ENCODE measurements at regions not wholly inside any gene's neighbourhood (a gene's known extent, or its start where the extent isn't known, plus 50 kb on each side); places are given as distances from the start of the nearest gene placed in this dataset.

- Histone ChIP-seq H4K20me1 (replicated peaks; ENCODE audit: control insufficient read depth, insufficient read depth, low read length) (no peaks in the 10 kb centered on the region), H2AFZ (ENCODE audit: low read depth, low read length) (no peak overlapping the region), H3K79me2 (ENCODE audit: control insufficient read depth, insufficient read depth, low read length) (no peaks in the 10 kb centered on the region), H3K27ac (ENCODE audit: extremely low read depth, low read depth, low read length) (no peak overlapping the region), H3K9ac (ENCODE audit: insufficient read depth in 1 of 2, low read depth in 2 of 2, low read length in 2 of 2) (no peak overlapping the region), H3K27me3 (ENCODE audit: control insufficient read depth in 2 of 2, insufficient read depth in 2 of 2, low read length in 2 of 2) (peaks cover 0 to under 1% of the 10 kb centered on the region in 2 experiments; a peak in 1 of 5 replicates), H3K36me3 (ENCODE audit: control insufficient read depth, insufficient read depth, low read length) (no peaks in the 10 kb centered on the region), H3K4me3 (no peak overlapping the region), H3K4me2 (ENCODE audit: insufficient read depth, low read length) (no peak overlapping the region), H3K9me3 (replicated peaks; ENCODE audit: control insufficient read depth, insufficient read depth, low read depth, low read length) (no peaks in the 10 kb centered on the region), H3K4me1 (replicated peaks in 1 of 2; ENCODE audit: control insufficient read depth in 2 of 2, insufficient read depth in 2 of 2, low read length in 2 of 2) (no peaks in the 10 kb centered on the region), H3K9me1 (ENCODE audit: control insufficient read depth, insufficient read depth, low read length) (no peaks in the 10 kb centered on the region)
- TF ChIP-seq MAFK (IDR thresholded peaks at IDR 0.05; ENCODE audit: low read length) (no peak), PURB (CRISPR knock-in tag; IDR thresholded peaks at IDR 0.05; ENCODE audit: low read depth) (no peak), RNF2 (IDR thresholded peaks at IDR 0.05) (no peak), NR2F6 (CRISPR knock-in tag; IDR thresholded peaks at IDR 0.05) (no peak), MLX (CRISPR knock-in tag; conservative IDR thresholded peaks at IDR 0.05) (no peak), ZNF23 (CRISPR knock-in tag; IDR thresholded peaks at IDR 0.05) (no peak), ZNF584 (CRISPR knock-in tag; IDR thresholded peaks at IDR 0.05; ENCODE audit: low read depth) (no peak)
- TF ChIP-seq, protein P1, sequence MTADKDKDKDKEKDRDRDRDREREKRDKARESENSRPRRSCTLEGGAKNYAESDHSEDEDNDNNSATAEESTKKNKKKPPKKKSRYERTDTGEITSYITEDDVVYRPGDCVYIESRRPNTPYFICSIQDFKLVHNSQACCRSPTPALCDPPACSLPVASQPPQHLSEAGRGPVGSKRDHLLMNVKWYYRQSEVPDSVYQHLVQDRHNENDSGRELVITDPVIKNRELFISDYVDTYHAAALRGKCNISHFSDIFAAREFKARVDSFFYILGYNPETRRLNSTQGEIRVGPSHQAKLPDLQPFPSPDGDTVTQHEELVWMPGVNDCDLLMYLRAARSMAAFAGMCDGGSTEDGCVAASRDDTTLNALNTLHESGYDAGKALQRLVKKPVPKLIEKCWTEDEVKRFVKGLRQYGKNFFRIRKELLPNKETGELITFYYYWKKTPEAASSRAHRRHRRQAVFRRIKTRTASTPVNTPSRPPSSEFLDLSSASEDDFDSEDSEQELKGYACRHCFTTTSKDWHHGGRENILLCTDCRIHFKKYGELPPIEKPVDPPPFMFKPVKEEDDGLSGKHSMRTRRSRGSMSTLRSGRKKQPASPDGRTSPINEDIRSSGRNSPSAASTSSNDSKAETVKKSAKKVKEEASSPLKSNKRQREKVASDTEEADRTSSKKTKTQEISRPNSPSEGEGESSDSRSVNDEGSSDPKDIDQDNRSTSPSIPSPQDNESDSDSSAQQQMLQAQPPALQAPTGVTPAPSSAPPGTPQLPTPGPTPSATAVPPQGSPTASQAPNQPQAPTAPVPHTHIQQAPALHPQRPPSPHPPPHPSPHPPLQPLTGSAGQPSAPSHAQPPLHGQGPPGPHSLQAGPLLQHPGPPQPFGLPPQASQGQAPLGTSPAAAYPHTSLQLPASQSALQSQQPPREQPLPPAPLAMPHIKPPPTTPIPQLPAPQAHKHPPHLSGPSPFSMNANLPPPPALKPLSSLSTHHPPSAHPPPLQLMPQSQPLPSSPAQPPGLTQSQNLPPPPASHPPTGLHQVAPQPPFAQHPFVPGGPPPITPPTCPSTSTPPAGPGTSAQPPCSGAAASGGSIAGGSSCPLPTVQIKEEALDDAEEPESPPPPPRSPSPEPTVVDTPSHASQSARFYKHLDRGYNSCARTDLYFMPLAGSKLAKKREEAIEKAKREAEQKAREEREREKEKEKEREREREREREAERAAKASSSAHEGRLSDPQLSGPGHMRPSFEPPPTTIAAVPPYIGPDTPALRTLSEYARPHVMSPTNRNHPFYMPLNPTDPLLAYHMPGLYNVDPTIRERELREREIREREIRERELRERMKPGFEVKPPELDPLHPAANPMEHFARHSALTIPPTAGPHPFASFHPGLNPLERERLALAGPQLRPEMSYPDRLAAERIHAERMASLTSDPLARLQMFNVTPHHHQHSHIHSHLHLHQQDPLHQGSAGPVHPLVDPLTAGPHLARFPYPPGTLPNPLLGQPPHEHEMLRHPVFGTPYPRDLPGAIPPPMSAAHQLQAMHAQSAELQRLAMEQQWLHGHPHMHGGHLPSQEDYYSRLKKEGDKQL (CRISPR knock-in tag; IDR thresholded peaks at IDR 0.05; ENCODE audit: borderline replicate concordance), result no peak
- DNase-seq (ENCODE audit: extremely low read depth in 1 of 4, low spot score in 3 of 4) (no peak), FAIRE-seq (no peak), ATAC-seq (no peak)
- WGBS (ENCODE audit: insufficient coverage, low coverage, missing lambda C conversion rate), result 0% methylated on average over 5 of the region's 6 CpGs
- BruUV-seq (replicated peaks), result no TSS peak
- ChIA-PET CTCF (ENCODE audit: low intra/inter-chr PET ratio) (no interaction called here), POLR2A (no interaction called here)
- intact Hi-C loops (cut with micrococcal nuclease), result no loop called here
- in situ Hi-C loops (cut with MboI), result no loop called here
Observed at GRCh38 chr2:129735576-129735975, 243.9 kb upstream of the RAB6C start.
